BJ (cell line): ENCODE measurements at regions not wholly inside any gene's neighbourhood (a gene's known extent, or its start where the extent isn't known, plus 50 kb on each side); places are given as distances from the start of the nearest gene placed in this dataset.

Source experiments
- CTCF ChIA-PET: fragments of 350-600 bp; formaldehyde crosslinking; extraction: SDS; loops from one replicate; lab custom pipeline; 2021; ENCODE audit warnings: antibody characterized with exemption, inconsistent platforms; lab: Yijun Ruan, JAX
- POLR2A ChIA-PET: fragments of 300-600 bp; sonication (Branson Sonifier 250); formaldehyde crosslinking; extraction: SDS; loops from one replicate; lab custom pipeline; 2021; ENCODE audit warnings: antibody characterized with exemption; lab: Charles Lee
- DNase-seq: peaks from one replicate; pipeline ENCODE4 v3.0.0-alpha.2; 2011; ENCODE audit warnings: low read depth
- H3K27me3 ChIP-seq: 2 replicates; pipeline ENCODE4 v1.6.0; 2011; ENCODE audit warnings: low read length; ENCODE audit not compliant: control insufficient read depth, insufficient read depth
- H3K36me3 ChIP-seq: 2 replicates; pipeline ENCODE4 v1.5.1; 2011; ENCODE audit warnings: low read length; ENCODE audit not compliant: control insufficient read depth, insufficient read depth
- H3K4me3 ChIP-seq: 2 replicates; pipeline ENCODE4 v1.5.1; 2011; ENCODE audit warnings: low read depth, mild to moderate bottlenecking, control low read depth, low read length
- TF ChIP-seq, protein P1 (sequence below): IDR thresholded peaks from 2 replicates; pipeline ENCODE4 v1.5.1; 2011; ENCODE audit warnings: low read depth, mild to moderate bottlenecking, control low read depth, inconsistent platforms, low read length, moderate library complexity; ENCODE audit not compliant: insufficient read depth

DNA sequence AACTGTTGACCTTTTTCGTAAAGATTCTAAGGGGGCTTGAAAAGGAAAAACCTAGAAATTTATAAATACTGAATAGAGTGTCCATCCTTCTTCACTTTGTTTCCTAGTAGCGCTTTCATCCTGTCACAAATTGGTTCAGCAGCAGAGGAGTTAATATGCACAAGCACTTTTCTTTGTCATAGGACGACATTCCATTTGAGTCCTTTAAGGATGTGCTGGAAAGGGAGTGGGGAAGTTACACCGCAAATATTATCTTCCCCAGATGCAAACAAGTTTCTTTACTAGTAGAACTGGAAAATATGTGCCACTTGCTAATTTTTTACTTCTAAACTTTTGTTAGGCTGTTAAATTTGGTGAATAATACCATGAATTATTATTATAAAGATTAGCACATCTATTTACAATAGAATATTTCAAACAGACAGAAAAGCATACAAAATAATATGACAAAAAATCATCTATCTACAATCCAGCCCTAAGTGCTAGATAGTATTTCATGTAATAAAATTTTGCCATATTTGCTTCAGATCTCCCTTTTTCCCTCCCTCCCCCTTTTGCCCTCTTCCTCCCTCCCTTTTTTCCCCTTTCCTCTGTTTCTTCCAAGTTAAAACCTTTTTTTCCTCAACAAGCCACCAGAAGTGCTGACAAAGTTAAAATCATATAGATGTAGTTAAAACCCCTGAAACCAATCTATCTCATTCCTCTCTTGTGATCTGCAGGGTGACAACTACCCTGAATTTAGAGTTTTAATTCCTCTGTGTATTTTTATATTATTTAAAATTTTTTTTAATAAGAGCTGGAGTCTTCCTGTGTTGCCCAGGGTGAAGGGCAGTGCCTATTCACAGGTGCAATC is 50.5 kb upstream of the MAP4K3 start:
- no peaks in the 10 kb centered on the region for H3K27me3 ChIP-seq
- ChIA-PET POLR2A (interaction anchor here (0.6 kb wide), 1 partner anchor 184 kb away, joined by 3 read pairs; no protein-coding TSS in a partner anchor), CTCF (no interaction called here)
- no peaks in the 10 kb centered on the region for H3K36me3 ChIP-seq
- H3K4me3 ChIP-seq = no peak overlapping the region
- TF ChIP-seq, protein P1, sequence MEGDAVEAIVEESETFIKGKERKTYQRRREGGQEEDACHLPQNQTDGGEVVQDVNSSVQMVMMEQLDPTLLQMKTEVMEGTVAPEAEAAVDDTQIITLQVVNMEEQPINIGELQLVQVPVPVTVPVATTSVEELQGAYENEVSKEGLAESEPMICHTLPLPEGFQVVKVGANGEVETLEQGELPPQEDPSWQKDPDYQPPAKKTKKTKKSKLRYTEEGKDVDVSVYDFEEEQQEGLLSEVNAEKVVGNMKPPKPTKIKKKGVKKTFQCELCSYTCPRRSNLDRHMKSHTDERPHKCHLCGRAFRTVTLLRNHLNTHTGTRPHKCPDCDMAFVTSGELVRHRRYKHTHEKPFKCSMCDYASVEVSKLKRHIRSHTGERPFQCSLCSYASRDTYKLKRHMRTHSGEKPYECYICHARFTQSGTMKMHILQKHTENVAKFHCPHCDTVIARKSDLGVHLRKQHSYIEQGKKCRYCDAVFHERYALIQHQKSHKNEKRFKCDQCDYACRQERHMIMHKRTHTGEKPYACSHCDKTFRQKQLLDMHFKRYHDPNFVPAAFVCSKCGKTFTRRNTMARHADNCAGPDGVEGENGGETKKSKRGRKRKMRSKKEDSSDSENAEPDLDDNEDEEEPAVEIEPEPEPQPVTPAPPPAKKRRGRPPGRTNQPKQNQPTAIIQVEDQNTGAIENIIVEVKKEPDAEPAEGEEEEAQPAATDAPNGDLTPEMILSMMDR = no peak
- no peak for DNase-seq

DNA sequence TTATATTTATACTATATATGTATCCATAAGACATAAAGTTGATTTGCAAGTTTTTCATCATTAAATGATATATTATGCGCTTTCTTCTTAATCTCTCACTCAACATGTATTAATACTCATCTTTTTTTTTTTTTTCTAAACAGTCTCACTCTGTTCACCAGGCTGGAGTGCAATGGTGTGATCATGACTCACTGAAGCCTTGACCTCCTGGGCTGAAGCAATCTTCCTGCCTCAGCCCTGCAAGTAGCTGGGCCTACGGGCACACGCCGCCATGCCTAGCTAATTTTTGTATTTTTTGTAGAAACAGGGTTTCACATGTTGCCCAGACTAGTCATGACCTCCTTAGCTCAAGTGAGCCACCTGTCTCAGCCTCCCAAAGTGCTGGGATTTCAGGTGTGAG is 51.4 kb upstream of the MAP4K3 start:
- H3K4me3 ChIP-seq = no peak overlapping the region
- ChIA-PET POLR2A (no interaction called here), CTCF (interaction anchor here (1.0 kb wide), 1 partner anchor 12 kb away, joined by 3 read pairs; no protein-coding TSS in a partner anchor)
- TF ChIP-seq, protein P1 = no peak
- no peak for DNase-seq
- H3K36me3 ChIP-seq = no peaks in the 10 kb centered on the region
- no peaks in the 10 kb centered on the region for H3K27me3 ChIP-seq

DNA sequence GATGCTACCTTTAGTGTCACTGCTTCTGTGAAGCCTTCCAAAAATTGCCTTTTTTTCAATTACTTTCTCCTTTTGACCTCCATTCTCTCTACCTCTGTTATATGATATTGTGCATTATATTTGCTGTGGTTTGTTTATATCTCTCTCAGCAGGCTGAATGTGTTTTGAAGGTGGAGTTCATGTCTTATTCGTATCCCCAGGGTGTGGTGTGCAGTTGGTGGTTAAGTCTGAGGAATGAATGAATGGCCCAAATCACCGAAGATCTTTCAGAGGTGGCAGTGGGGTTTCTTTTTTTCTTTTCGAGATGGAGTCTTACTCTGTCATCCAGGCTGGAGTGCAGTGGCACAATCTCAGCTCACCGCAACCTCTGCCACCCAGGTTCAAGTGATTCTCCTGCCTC is 53.5 kb upstream of the MAP4K3 start:
- POLR2A ChIA-PET = no interaction called here
- Histone ChIP-seq H3K36me3 (no peaks in the 10 kb centered on the region), H3K4me3 (no peak overlapping the region), H3K27me3 (no peaks in the 10 kb centered on the region)
- TF ChIP-seq, protein P1 = no peak
- DNase-seq = no peak
- CTCF ChIA-PET = interaction anchor here (0.6 to 0.7 kb wide), 2 partner anchors 111 to 206 kb away, joined by 3 read pairs; no protein-coding TSS in a partner anchor

DNA sequence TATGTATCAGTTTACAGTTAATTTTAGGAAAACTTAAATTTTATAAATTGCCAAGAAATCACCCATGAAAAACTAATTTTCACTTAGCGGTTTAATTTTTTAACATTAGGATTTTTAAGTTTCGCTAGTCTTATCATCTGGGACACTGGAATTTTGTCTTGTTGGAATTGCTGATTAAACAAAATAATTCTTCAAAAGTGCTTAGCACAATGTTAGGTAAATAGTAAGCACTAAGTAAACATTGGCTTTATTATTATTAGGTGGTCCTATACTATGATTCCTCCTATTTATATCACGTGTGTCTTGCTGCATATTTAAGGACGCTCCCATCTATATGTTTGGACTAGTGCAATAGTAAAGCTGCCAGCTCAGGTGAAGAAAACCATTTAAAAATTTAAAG is 54.6 kb upstream of the MAP4K3 start:
- DNase-seq = no peak
- TF ChIP-seq, protein P1 = no peak
- no peaks in the 10 kb centered on the region for H3K36me3 ChIP-seq
- no peak overlapping the region for H3K4me3 ChIP-seq
- H3K27me3 ChIP-seq = no peaks in the 10 kb centered on the region
- ChIA-PET POLR2A (no interaction called here), CTCF (interaction anchor here (0.9 to 1.2 kb wide), 2 partner anchors 9 to 21 kb away, joined by 3 read pairs; no protein-coding TSS in a partner anchor)

DNA sequence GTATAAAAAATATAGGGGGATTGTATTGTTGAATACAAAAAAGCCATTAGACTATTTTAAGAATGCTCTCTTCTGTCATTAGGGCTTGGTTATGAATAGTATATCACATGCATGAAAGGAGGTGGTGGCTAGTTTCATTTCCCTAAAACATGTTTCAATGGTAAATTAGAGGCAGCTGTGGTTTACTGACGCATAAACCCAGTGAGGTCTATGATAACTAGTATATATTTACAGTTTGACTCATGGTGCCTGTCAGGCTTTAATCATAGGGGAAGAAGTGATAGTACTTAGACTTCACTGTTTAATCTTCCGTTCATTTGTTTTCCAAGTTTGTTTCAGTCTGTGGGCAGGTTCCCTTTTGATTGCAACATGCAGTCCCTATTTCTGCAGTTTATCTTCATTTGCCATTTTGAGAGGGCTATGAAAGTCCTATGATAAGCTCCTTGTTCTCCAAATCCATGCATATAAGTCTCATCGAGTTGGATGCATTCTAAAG is 55.1 kb upstream of the MAP4K3 start:
- TF ChIP-seq, protein P1 = no peak
- H3K4me3 ChIP-seq = no peak overlapping the region
- ChIA-PET POLR2A (no interaction called here), CTCF (interaction anchor here (0.9 to 1.2 kb wide), 2 partner anchors 8 to 21 kb away, joined by 3 read pairs; no protein-coding TSS in a partner anchor)
- no peaks in the 10 kb centered on the region for H3K27me3 ChIP-seq
- no peaks in the 10 kb centered on the region for H3K36me3 ChIP-seq
- DNase-seq = peak; percentile 83
